HEK293 (cell line): ENCODE measurements at regions not wholly inside any gene's neighbourhood (a gene's known extent, or its start where the extent isn't known, plus 50 kb on each side); places are given as distances from the start of the nearest gene placed in this dataset.
A peak's percentile ranks its signal among the peaks of the same experiment; 100 is the strongest.

Experiments used
- CTCF ChIA-PET: fragments of 350-600 bp; formaldehyde crosslinking; extraction: SDS; loops from one replicate; lab custom pipeline; 2021; ENCODE audit warnings: antibody characterized with exemption; lab: Yijun Ruan, JAX
- POLR2A ChIA-PET: fragments of 300-600 bp; formaldehyde crosslinking; extraction: SDS; loops from one replicate; lab custom pipeline; 2020; ENCODE audit warnings: antibody characterized with exemption, inconsistent platforms; lab: Yijun Ruan, JAX
- H3K27ac ChIP-seq: fragments of 200-500 bp; sonication (Bioruptor generic); 2 replicates; pipeline ENCODE4 v1.5.1; 2014; ENCODE audit warnings: low read depth, low read length, control low read depth, inconsistent platforms; ENCODE audit errors: extremely low read depth
- H3K36me3 ChIP-seq, 2 experiments: fragments of 200-500 bp in 1 of 2; sonication (Bioruptor generic) in 1 of 2; 1 replicate in 1 of 2; 2 replicates in 1 of 2; pipeline ENCODE4 v1.5.1; 2014 to 2017; ENCODE audit warnings: inconsistent platforms in 2 of 2, low read length in 2 of 2; ENCODE audit not compliant: control insufficient read depth in 2 of 2, insufficient read depth in 1 of 2
- H3K4me1 ChIP-seq: fragments of 200-500 bp; sonication (Bioruptor generic); 2 replicates; pipeline ENCODE4 v1.5.1; 2014; ENCODE audit warnings: mild to moderate bottlenecking, low read length, inconsistent platforms; ENCODE audit not compliant: control insufficient read depth, insufficient read depth
- H3K4me3 ChIP-seq: 2 replicates; pipeline ENCODE4 v1.5.1; 2011; ENCODE audit warnings: low read depth, mild to moderate bottlenecking, control low read depth, low read length, moderate library complexity
- H3K9me3 ChIP-seq: fragments of 200-500 bp; sonication (Bioruptor generic); 2 replicates; pipeline ENCODE4 v1.5.1; 2014; ENCODE audit warnings: low read depth, low read length, inconsistent platforms; ENCODE audit not compliant: control insufficient read depth, insufficient read depth
- BCL11A ChIP-seq: fragments of 450-650 bp; formaldehyde crosslinking; IDR thresholded peaks from 2 replicates; pipeline ENCODE4 v1.5.1; 2016; ENCODE audit warnings: low read depth, missing biosample characterization, missing genetic modification characterization
- GLI4 ChIP-seq: fragments of 450-650 bp; formaldehyde crosslinking; IDR thresholded peaks from 2 replicates; pipeline ENCODE4 v1.5.1; 2016; ENCODE audit warnings: missing biosample characterization, missing genetic modification characterization
- GLIS1 ChIP-seq: fragments of 450-650 bp; formaldehyde crosslinking; IDR thresholded peaks from 2 replicates; pipeline ENCODE4 v1.5.1; 2016; ENCODE audit warnings: missing biosample characterization, missing genetic modification characterization
- KLF10 ChIP-seq: fragments of 450-650 bp; IDR thresholded peaks from 2 replicates; pipeline ENCODE4 v1.5.1; 2018; ENCODE audit warnings: missing biosample characterization, mild to moderate bottlenecking, missing genetic modification characterization
- KLF16 ChIP-seq: fragments of 450-650 bp; formaldehyde crosslinking; IDR thresholded peaks from 2 replicates; pipeline ENCODE4 v1.5.1; 2017; ENCODE audit warnings: missing biosample characterization, missing genetic modification characterization
- KLF8 ChIP-seq: fragments of 450-650 bp; formaldehyde crosslinking; IDR thresholded peaks from 2 replicates; pipeline ENCODE4 v1.5.1; 2016; ENCODE audit warnings: missing biosample characterization, missing genetic modification characterization
- OSR2 ChIP-seq: fragments of 450-650 bp; formaldehyde crosslinking; IDR thresholded peaks from 2 replicates; pipeline ENCODE4 v1.5.1; 2016; ENCODE audit warnings: missing biosample characterization, missing genetic modification characterization
- TCF7L2 ChIP-seq: IDR thresholded peaks from 2 replicates; pipeline ENCODE4 v1.6.1; 2011; ENCODE audit warnings: low read depth, mild to moderate bottlenecking, inconsistent platforms, low read length, moderate library complexity, borderline replicate concordance
- TRIM28 ChIP-seq: IDR thresholded peaks from 2 replicates; pipeline ENCODE4 v1.6.1; 2011; ENCODE audit warnings: low read length, control low read depth, borderline replicate concordance
- WT1 ChIP-seq: fragments of 450-650 bp; formaldehyde crosslinking; IDR thresholded peaks from 2 replicates; pipeline ENCODE4 v1.5.1; 2016; ENCODE audit warnings: missing biosample characterization, missing genetic modification characterization
- ZBTB17 ChIP-seq: fragments of 450-650 bp; formaldehyde crosslinking; IDR thresholded peaks from 2 replicates; pipeline ENCODE4 v1.5.1; 2016; ENCODE audit warnings: missing biosample characterization, missing genetic modification characterization
- ZFP69B ChIP-seq: fragments of 450-650 bp; formaldehyde crosslinking; IDR thresholded peaks from 2 replicates; pipeline ENCODE4 v1.5.1; 2016; ENCODE audit warnings: missing biosample characterization, missing genetic modification characterization
- ZIC2 ChIP-seq: fragments of 450-650 bp; formaldehyde crosslinking; IDR thresholded peaks from 2 replicates; pipeline ENCODE4 v1.5.1; 2016; ENCODE audit warnings: missing biosample characterization, missing genetic modification characterization
- ZNF10 ChIP-seq: fragments of 450-650 bp; formaldehyde crosslinking; IDR thresholded peaks from 2 replicates; pipeline ENCODE4 v1.5.1; 2017; ENCODE audit warnings: missing biosample characterization, missing genetic modification characterization
- ZNF16 ChIP-seq: fragments of 450-650 bp; formaldehyde crosslinking; IDR thresholded peaks from 2 replicates; pipeline ENCODE4 v1.5.1; 2016; ENCODE audit warnings: low read depth, missing biosample characterization, missing genetic modification characterization
- ZNF202 ChIP-seq: fragments of 450-650 bp; formaldehyde crosslinking; IDR thresholded peaks from 2 replicates; pipeline ENCODE4 v1.5.1; 2016; ENCODE audit warnings: missing biosample characterization, missing genetic modification characterization, borderline replicate concordance
- ZNF274 ChIP-seq, 2 experiments: fragments of 200-500 bp in 1 of 2; fragments of 450-650 bp in 1 of 2; sonication (Bioruptor generic) in 1 of 2; formaldehyde crosslinking in 1 of 2; IDR thresholded peaks; 2 replicates each; pipeline versions ENCODE4 v1.5.1 to v1.6.1; 2014 to 2016; ENCODE audit warnings: borderline replicate concordance in 1 of 2, inconsistent platforms in 1 of 2, low read length in 1 of 2, missing biosample characterization in 1 of 2, missing genetic modification characterization in 1 of 2
- ZNF521 ChIP-seq: fragments of 450-650 bp; formaldehyde crosslinking; IDR thresholded peaks from 2 replicates; pipeline ENCODE4 v1.5.1; 2017; ENCODE audit warnings: missing biosample characterization, mild to moderate bottlenecking, missing genetic modification characterization
- ZNF548 ChIP-seq: fragments of 450-650 bp; formaldehyde crosslinking; IDR thresholded peaks from 2 replicates; pipeline ENCODE4 v1.5.1; 2016; ENCODE audit warnings: missing biosample characterization, missing genetic modification characterization
- ZNF561 ChIP-seq: fragments of 450-650 bp; IDR thresholded peaks from 2 replicates; pipeline ENCODE4 v1.5.1; 2018; ENCODE audit warnings: missing biosample characterization, missing genetic modification characterization, borderline replicate concordance
- ZNF596 ChIP-seq: fragments of 450-650 bp; IDR thresholded peaks from 2 replicates; pipeline ENCODE4 v1.5.0; 2018; ENCODE audit warnings: missing biosample characterization, mild to moderate bottlenecking, missing genetic modification characterization, moderate library complexity
- ZNF701 ChIP-seq: fragments of 450-650 bp; formaldehyde crosslinking; IDR thresholded peaks from 2 replicates; pipeline ENCODE4 v1.5.1; 2016; ENCODE audit warnings: missing biosample characterization, missing genetic modification characterization
- ZNF707 ChIP-seq: fragments of 450-650 bp; formaldehyde crosslinking; IDR thresholded peaks from 2 replicates; pipeline ENCODE4 v1.5.1; 2016; ENCODE audit warnings: missing biosample characterization, missing genetic modification characterization
- ZXDB ChIP-seq: fragments of 450-650 bp; formaldehyde crosslinking; IDR thresholded peaks from 2 replicates; pipeline ENCODE4 v1.5.1; 2016; ENCODE audit warnings: missing biosample characterization, missing genetic modification characterization
- TF ChIP-seq, protein P1 (sequence below): fragments of 450-650 bp; formaldehyde crosslinking; IDR thresholded peaks from 2 replicates; pipeline ENCODE4 v1.5.1; 2016; ENCODE audit warnings: missing biosample characterization, missing genetic modification characterization
- TF ChIP-seq, protein P2 (sequence below): fragments of 450-650 bp; IDR thresholded peaks from 2 replicates; pipeline ENCODE4 v1.5.1; 2018; ENCODE audit warnings: missing biosample characterization, mild to moderate bottlenecking, missing genetic modification characterization
- TF ChIP-seq, protein P3 (sequence below): fragments of 450-650 bp; formaldehyde crosslinking; IDR thresholded peaks from 2 replicates; pipeline ENCODE4 v1.5.1; 2016; ENCODE audit warnings: missing biosample characterization, missing genetic modification characterization
- TF ChIP-seq, protein P4 (sequence below): fragments of 450-650 bp; formaldehyde crosslinking; IDR thresholded peaks from 2 replicates; pipeline ENCODE4 v1.5.1; 2016; ENCODE audit warnings: missing biosample characterization, missing genetic modification characterization

DNA sequence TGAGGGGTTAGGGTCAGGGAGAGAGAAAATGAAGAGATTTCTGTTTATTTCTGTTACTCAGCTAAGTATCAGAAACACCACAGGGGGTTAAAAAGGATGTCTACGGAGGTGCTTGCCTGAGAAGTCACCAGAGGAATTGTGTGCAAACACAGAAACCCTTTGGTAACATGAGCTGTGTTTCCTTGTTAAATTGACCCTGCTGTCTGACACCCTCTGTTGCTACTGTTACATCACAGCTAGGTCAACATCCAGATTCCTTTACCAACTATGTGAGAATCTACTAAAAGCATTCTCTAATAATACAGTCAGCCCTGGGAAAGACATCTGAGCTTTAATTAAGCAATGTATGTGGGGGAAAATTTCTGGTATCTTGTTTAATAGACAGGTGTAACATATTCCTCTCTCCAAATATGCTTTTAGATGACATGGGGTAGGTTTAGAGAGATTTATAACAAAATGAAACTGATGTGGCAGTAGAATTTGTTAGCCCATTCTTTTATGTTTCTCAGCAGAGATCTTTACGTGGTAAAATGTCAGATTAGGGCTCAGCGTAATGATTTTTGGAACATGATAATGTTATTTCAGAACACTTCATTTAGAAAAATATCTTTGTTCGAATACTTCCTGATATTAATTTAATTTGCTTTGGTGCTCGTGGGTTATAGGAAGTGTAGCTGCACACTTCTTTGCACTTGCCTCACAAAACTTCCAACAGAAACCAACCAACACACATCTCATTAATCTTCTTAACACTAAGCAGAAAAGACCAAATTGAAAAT, 168.0 kb upstream of the AHR start:
- Histone ChIP-seq H3K4me3 (no peak overlapping the region), H3K4me1 (peaks cover 14% of the 10 kb centered on the region), H3K36me3 (no peaks in the 10 kb centered on the region), H3K27ac (peak overlapping the region; percentile 50), H3K9me3 (no peaks in the 10 kb centered on the region)
- CTCF ChIA-PET = no interaction called here
- POLR2A ChIA-PET = interaction anchor here (1.2 kb wide), 1 partner anchor 168 kb away, joined by 4 read pairs; the partner anchor contains the start of gene AHR
- TF ChIP-seq, protein P1, sequence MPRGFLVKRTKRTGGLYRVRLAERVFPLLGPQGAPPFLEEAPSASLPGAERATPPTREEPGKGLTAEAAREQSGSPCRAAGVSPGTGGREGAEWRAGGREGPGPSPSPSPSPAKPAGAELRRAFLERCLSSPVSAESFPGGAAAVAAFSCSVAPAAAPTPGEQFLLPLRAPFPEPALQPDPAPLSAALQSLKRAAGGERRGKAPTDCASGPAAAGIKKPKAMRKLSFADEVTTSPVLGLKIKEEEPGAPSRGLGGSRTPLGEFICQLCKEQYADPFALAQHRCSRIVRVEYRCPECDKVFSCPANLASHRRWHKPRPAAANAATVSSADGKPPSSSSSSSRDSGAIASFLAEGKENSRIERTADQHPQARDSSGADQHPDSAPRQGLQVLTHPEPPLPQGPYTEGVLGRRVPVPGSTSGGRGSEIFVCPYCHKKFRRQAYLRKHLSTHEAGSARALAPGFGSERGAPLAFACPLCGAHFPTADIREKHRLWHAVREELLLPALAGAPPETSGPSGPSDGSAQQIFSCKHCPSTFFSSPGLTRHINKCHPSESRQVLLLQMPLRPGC (tag by site-specific recombination) = peak; percentile 83
- TF ChIP-seq ZNF701 (tag by site-specific recombination) = no peak
- TF ChIP-seq ZXDB = peak; percentile 66; the same call in 1 of the 2 replicates
- peak; percentile 52 for TF ChIP-seq KLF8 (tag by site-specific recombination)
- TF ChIP-seq ZFP69B (tag by site-specific recombination) = 0 out of 2 replicates have a peak, but pooled peaks have one; percentile 30
- TF ChIP-seq BCL11A = peak; percentile 82
- peak; percentile 63 for TF ChIP-seq GLIS1 (tag by site-specific recombination)
- TF ChIP-seq, protein P2, sequence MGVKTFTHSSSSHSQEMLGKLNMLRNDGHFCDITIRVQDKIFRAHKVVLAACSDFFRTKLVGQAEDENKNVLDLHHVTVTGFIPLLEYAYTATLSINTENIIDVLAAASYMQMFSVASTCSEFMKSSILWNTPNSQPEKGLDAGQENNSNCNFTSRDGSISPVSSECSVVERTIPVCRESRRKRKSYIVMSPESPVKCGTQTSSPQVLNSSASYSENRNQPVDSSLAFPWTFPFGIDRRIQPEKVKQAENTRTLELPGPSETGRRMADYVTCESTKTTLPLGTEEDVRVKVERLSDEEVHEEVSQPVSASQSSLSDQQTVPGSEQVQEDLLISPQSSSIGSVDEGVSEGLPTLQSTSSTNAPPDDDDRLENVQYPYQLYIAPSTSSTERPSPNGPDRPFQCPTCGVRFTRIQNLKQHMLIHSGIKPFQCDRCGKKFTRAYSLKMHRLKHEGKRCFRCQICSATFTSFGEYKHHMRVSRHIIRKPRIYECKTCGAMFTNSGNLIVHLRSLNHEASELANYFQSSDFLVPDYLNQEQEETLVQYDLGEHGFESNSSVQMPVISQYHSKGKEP (tag by site-specific recombination) = 0 out of 2 replicates have a peak, but pooled peaks have one; percentile 11
- peak; percentile 82; the same call in 1 of the 2 replicates for TF ChIP-seq TRIM28
- TF ChIP-seq, protein P3, sequence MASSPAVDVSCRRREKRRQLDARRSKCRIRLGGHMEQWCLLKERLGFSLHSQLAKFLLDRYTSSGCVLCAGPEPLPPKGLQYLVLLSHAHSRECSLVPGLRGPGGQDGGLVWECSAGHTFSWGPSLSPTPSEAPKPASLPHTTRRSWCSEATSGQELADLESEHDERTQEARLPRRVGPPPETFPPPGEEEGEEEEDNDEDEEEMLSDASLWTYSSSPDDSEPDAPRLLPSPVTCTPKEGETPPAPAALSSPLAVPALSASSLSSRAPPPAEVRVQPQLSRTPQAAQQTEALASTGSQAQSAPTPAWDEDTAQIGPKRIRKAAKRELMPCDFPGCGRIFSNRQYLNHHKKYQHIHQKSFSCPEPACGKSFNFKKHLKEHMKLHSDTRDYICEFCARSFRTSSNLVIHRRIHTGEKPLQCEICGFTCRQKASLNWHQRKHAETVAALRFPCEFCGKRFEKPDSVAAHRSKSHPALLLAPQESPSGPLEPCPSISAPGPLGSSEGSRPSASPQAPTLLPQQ = peak; percentile 30; the same call in 1 of the 2 replicates
- TF ChIP-seq ZNF596 (tag by site-specific recombination) = no peak
- no peak for TF ChIP-seq ZNF274 (IDR thresholded peaks at IDR 0.05; ENCODE audit: low read length)
- no peak for TF ChIP-seq ZNF274 (tag by site-specific recombination; IDR thresholded peaks at IDR 0.05; ENCODE audit: borderline replicate concordance)
- TF ChIP-seq ZBTB17 (tag by site-specific recombination) = 0 out of 2 replicates have a peak, but pooled peaks have one; percentile 14
- no peak for TF ChIP-seq GLI4
- peak; percentile 73 for TF ChIP-seq ZNF561
- TF ChIP-seq ZIC2 (tag by site-specific recombination) = 0 out of 2 replicates have a peak, but pooled peaks have one; percentile 17
- TF ChIP-seq ZNF10 (tag by site-specific recombination) = 0 out of 2 replicates have a peak, but pooled peaks have one; percentile 27
- peak; percentile 61 for TF ChIP-seq KLF10
- TF ChIP-seq TCF7L2 = peak; percentile 93
- TF ChIP-seq WT1 (tag by site-specific recombination) = peak; percentile 63; the same call in 1 of the 2 replicates
- no peak for TF ChIP-seq ZNF202
- no peak for TF ChIP-seq ZNF707 (tag by site-specific recombination)
- peak; percentile 99 for TF ChIP-seq OSR2 (tag by site-specific recombination)
- no peak for TF ChIP-seq ZNF16 (tag by site-specific recombination)
- TF ChIP-seq, protein P4, sequence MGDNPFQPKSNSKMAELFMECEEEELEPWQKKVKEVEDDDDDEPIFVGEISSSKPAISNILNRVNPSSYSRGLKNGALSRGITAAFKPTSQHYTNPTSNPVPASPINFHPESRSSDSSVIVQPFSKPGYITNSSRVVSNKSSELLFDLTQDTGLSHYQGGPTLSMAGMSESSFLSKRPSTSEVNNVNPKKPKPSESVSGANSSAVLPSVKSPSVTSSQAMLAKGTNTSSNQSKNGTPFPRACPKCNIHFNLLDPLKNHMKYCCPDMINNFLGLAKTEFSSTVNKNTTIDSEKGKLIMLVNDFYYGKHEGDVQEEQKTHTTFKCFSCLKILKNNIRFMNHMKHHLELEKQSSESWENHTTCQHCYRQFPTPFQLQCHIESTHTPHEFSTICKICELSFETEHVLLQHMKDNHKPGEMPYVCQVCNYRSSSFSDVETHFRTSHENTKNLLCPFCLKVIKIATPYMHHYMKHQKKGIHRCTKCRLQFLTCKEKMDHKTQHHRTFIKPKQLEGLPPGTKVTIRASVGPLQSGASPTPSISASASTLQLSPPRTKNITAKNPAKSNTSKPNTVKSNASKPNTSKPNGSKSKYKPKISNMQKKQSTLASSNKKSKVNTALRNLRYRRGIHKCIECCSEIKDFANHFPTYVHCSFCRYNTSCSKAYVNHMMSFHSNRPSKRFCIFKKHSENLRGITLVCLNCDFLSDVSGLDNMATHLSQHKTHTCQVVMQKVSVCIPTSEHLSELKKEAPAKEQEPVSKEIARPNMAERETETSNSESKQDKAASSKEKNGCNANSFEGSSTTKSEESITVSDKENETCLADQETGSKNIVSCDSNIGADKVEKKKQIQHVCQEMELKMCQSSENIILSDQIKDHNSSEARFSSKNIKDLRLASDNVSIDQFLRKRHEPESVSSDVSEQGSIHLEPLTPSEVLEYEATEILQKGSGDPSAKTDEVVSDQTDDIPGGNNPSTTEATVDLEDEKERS (tag by site-specific recombination) = no peak
- TF ChIP-seq ZNF521 (tag by site-specific recombination) = no peak
- no peak for TF ChIP-seq ZNF548 (tag by site-specific recombination)
- TF ChIP-seq KLF16 = no peak
